ENCODE measurements at regions not wholly inside any gene's neighbourhood (a gene's known extent, or its start where the extent isn't known, plus 50 kb on each side); places are given as distances from the start of the nearest gene placed in this dataset.
A peak's percentile ranks its signal among the peaks of the same experiment; 100 is the strongest.

GRCh38 chr21:17455451-17455850 is 57.4 kb upstream of the CXADR start:
- Histone ChIP-seq H3K4me3 (no peak overlapping the region), H3K27ac (ENCODE audit: low read depth in 1 of 2, low read length in 1 of 2) (no peak overlapping the region), H3K27me3 (ENCODE audit: control insufficient read depth in 3 of 3, insufficient read depth in 3 of 3, low read length in 2 of 3) (no peaks in the 10 kb centered on the region), H3K4me1 (ENCODE audit: control insufficient read depth in 5 of 5, insufficient read depth in 5 of 5, low read length in 5 of 5) (peaks cover 0 to 12% (median 1%) of the 10 kb centered on the region in 5 donors), H3K9me3 (ENCODE audit: control insufficient read depth in 4 of 4, insufficient read depth in 3 of 4, low read length in 3 of 4) (peaks cover 0 to 1% (median 0%) of the 10 kb centered on the region in 4 donors), H3K36me3 (ENCODE audit: control insufficient read depth in 4 of 4, insufficient read depth in 4 of 4, low read length in 4 of 4) (no peaks in the 10 kb centered on the region), H3K9ac (ENCODE audit: insufficient read depth in 1 of 2, low read length in 2 of 2) (no peak overlapping the region)
- TF ChIP-seq, protein P1, sequence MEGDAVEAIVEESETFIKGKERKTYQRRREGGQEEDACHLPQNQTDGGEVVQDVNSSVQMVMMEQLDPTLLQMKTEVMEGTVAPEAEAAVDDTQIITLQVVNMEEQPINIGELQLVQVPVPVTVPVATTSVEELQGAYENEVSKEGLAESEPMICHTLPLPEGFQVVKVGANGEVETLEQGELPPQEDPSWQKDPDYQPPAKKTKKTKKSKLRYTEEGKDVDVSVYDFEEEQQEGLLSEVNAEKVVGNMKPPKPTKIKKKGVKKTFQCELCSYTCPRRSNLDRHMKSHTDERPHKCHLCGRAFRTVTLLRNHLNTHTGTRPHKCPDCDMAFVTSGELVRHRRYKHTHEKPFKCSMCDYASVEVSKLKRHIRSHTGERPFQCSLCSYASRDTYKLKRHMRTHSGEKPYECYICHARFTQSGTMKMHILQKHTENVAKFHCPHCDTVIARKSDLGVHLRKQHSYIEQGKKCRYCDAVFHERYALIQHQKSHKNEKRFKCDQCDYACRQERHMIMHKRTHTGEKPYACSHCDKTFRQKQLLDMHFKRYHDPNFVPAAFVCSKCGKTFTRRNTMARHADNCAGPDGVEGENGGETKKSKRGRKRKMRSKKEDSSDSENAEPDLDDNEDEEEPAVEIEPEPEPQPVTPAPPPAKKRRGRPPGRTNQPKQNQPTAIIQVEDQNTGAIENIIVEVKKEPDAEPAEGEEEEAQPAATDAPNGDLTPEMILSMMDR (IDR thresholded peaks at IDR 0.05; ENCODE audit: control extremely low read depth, extremely low read depth), result no peak
- ATAC-seq (ENCODE audit: insufficient read depth, low FRiP score), result no peak
- no peak for DNase-seq
- WGBS, 2 donors, result 64 to 76% methylated on average over 6 of the region's 6 CpGs

DNA sequence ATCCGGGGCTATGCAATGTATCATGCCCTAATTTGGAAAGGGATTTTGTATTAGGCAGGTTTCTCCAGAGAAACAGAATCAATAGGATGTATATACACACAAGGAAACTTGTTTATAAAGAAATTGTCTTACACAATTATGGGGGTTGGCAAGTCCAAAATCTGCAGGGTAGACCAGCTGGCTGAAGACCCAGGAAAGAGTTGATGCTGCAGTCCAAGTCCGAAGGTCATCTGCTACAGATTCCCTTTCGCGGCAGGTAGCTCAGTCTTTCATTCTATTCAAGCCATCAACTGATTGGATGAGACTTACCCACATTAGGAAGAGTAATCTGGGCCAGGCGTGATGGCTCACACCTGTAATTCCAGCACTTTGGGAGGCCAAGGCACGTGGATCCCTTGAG is 54.6 kb upstream of the CXADR start:
- H3K36me3 ChIP-seq (ENCODE audit: control insufficient read depth in 4 of 4, insufficient read depth in 4 of 4, low read length in 4 of 4), result no peaks in the 10 kb centered on the region
- H3K27ac ChIP-seq (ENCODE audit: low read depth in 1 of 2, low read length in 1 of 2), result no peak overlapping the region
- TF ChIP-seq, protein P1 (IDR thresholded peaks at IDR 0.05; ENCODE audit: control extremely low read depth, extremely low read depth), result no peak
- no peaks in the 10 kb centered on the region for H3K9me3 ChIP-seq (ENCODE audit: control insufficient read depth in 4 of 4, insufficient read depth in 3 of 4, low read length in 3 of 4)
- no peak overlapping the region for H3K4me3 ChIP-seq
- no peaks in the 10 kb centered on the region for H3K27me3 ChIP-seq (ENCODE audit: control insufficient read depth in 3 of 3, insufficient read depth in 3 of 3, low read length in 2 of 3)
- peaks cover 0 to 12% (median 0%) of the 10 kb centered on the region in 5 donors for H3K4me1 ChIP-seq (ENCODE audit: control insufficient read depth in 5 of 5, insufficient read depth in 5 of 5, low read length in 5 of 5)
- no peak overlapping the region for H3K9ac ChIP-seq (ENCODE audit: insufficient read depth in 1 of 2, low read length in 2 of 2)
- ATAC-seq (ENCODE audit: insufficient read depth, low FRiP score) (no peak), DNase-seq (no peak)
- 73% methylated on average over 6 of the region's 6 CpGs for WGBS, 2 donors

DNA sequence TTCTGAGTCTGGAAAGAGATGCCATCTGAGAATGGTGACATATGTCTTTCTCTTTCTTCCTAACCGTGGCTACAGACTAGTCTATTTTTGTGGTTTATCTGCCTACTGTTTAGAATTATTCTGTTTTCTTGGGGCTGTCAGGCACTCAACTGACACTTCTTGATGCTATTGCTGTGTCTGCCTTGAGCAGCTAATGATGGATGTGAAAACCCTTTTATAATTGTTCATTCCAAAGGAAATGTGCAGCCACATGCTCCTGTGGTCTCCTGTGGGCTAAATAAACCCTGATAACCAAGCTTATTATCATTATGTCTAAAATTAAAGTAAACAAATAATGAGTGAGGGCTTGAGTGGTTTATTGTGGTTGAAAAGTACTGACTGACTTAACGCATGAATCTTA is 52.7 kb upstream of the CXADR start:
- peak in 2 of 3 donors; percentile 29 to 40 for DNase-seq
- TF ChIP-seq, protein P1 (IDR thresholded peaks at IDR 0.05; ENCODE audit: control extremely low read depth, extremely low read depth), result no peak
- no peaks in the 10 kb centered on the region for H3K36me3 ChIP-seq (ENCODE audit: control insufficient read depth in 4 of 4, insufficient read depth in 4 of 4, low read length in 4 of 4)
- no peak overlapping the region for H3K9ac ChIP-seq (ENCODE audit: insufficient read depth in 1 of 2, low read length in 2 of 2)
- H3K27me3 ChIP-seq (ENCODE audit: control insufficient read depth in 3 of 3, insufficient read depth in 3 of 3, low read length in 2 of 3), result no peaks in the 10 kb centered on the region
- ATAC-seq (ENCODE audit: insufficient read depth, low FRiP score), result no peak
- no peaks in the 10 kb centered on the region for H3K9me3 ChIP-seq (ENCODE audit: control insufficient read depth in 4 of 4, insufficient read depth in 3 of 4, low read length in 3 of 4)
- H3K27ac ChIP-seq (ENCODE audit: low read depth in 1 of 2, low read length in 1 of 2), result peak overlapping the region in 1 of 2 donors; percentile 61
- H3K4me1 ChIP-seq (ENCODE audit: control insufficient read depth in 5 of 5, insufficient read depth in 5 of 5, low read length in 5 of 5), result peaks cover 0 to 12% (median 0%) of the 10 kb centered on the region in 5 donors
- no peak overlapping the region for H3K4me3 ChIP-seq
- WGBS, 2 donors, result 44 to 61% methylated on average over 2 of the region's 2 CpGs

GRCh38 chr21:17461014-17461413 is 51.8 kb upstream of the CXADR start:
- H3K36me3 ChIP-seq (ENCODE audit: control insufficient read depth in 4 of 4, insufficient read depth in 4 of 4, low read length in 4 of 4), result no peaks in the 10 kb centered on the region
- H3K27me3 ChIP-seq (ENCODE audit: control insufficient read depth in 3 of 3, insufficient read depth in 3 of 3, low read length in 2 of 3), result no peaks in the 10 kb centered on the region
- H3K27ac ChIP-seq (ENCODE audit: low read depth in 1 of 2, low read length in 1 of 2), result peak overlapping the region in 1 of 2 donors; percentile 82
- no peaks in the 10 kb centered on the region for H3K9me3 ChIP-seq (ENCODE audit: control insufficient read depth in 4 of 4, insufficient read depth in 3 of 4, low read length in 3 of 4)
- ATAC-seq (ENCODE audit: insufficient read depth, low FRiP score) (peak; percentile 73), DNase-seq (peak; percentile 38 to 81 (median 65))
- TF ChIP-seq, protein P1 (IDR thresholded peaks at IDR 0.05; ENCODE audit: control extremely low read depth, extremely low read depth), result no peak
- 43 to 71% methylated on average over 3 of the region's 3 CpGs for WGBS, 2 donors
- H3K9ac ChIP-seq (ENCODE audit: insufficient read depth in 1 of 2, low read length in 2 of 2), result no peak overlapping the region
- peaks cover 0 to 12% (median 0%) of the 10 kb centered on the region in 5 donors for H3K4me1 ChIP-seq (ENCODE audit: control insufficient read depth in 5 of 5, insufficient read depth in 5 of 5, low read length in 5 of 5)
- no peak overlapping the region for H3K4me3 ChIP-seq

Data from lung (tissue), 11 donors.